Adrenal gland (tissue), 9 donors: ENCODE measurements at regions not wholly inside any gene's neighbourhood (a gene's known extent, or its start where the extent isn't known, plus 50 kb on each side); places are given as distances from the start of the nearest gene placed in this dataset.
A peak's percentile ranks its signal among the peaks of the same experiment; 100 is the strongest.

Experiments
- DNase-seq, 7 donors: peaks; one replicate each; pipeline ENCODE4 v3.0.0-alpha.2; 2019 to 2020
- H3K27ac ChIP-seq, 5 donors: fragments of 200-600 bp; sonication (generic) in 4 of 5; 1 replicate in 3 of 5; 2 replicates in 2 of 5; pipeline versions ENCODE4 v1.5.1 to v1.8.0; 2016 to 2020; ENCODE audit warnings: mild to moderate bottlenecking in 1 of 5
- H3K27me3 ChIP-seq: fragments of 200-600 bp; 2 replicates; pipeline ENCODE4 v1.8.0; 2021
- H3K36me3 ChIP-seq, 2 donors: fragments of 200-600 bp; replicated peaks in 1 of 2; 1 replicate in 1 of 2; 2 replicates in 1 of 2; pipeline versions ENCODE4 v1.5.1 to v1.8.0; 2018 to 2022
- H3K4me1 ChIP-seq, 2 donors: fragments of 200-600 bp; replicated peaks in 1 of 2; 1 replicate in 1 of 2; 2 replicates in 1 of 2; pipeline versions ENCODE4 v1.5.1 to v1.8.0; 2018 to 2021
- H3K4me3 ChIP-seq, 4 donors: fragments of 200-600 bp; sonication (generic) in 3 of 4; one replicate each; pipeline ENCODE4 v1.5.1; 2016 to 2018
- H3K9me3 ChIP-seq, 3 donors: fragments of 200-600 bp; sonication (generic) in 1 of 3; replicated peaks in 1 of 3; 1 replicate in 2 of 3; 2 replicates in 1 of 3; pipeline versions ENCODE4 v1.5.1 to v1.8.0; 2016 to 2021
- POLR2A ChIP-seq, 2 donors: fragments of 450-650 bp; IDR thresholded peaks; one replicate each; pipeline ENCODE4 v1.6.1; 2017; ENCODE audit warnings: antibody characterized with exemption in 2 of 2, mild to moderate bottlenecking in 2 of 2, moderate library complexity in 1 of 2
- WGBS, 4 donors: extraction: QIAGEN DNeasy Blood & Tissue Kit in 2 of 4; methylation state at CpG; one replicate each; pipeline versions ENCODE4 v1.1.5 to v1.1.7; 2013 to 2017; 5-methylcytosine and 5-hydroxymethylcytosine counted together
- intact Hi-C, 2 donors: fragments of 100-400 bp; cut with DNase I; formaldehyde crosslinking; loops; one replicate each; pipeline versions ENCODE4 v1.14.1 to v1.15.0; 2022 to 2023
- TF ChIP-seq, protein P1 (sequence below), 6 experiments: fragments of 450-650 bp in 4 of 6; fragments of 200-600 bp in 2 of 6; sonication (generic) in 1 of 6; IDR thresholded peaks; 1 replicate in 5 of 6; 2 replicates in 1 of 6; pipeline versions ENCODE4 v1.5.1 to v1.8.0; 2016 to 2021; ENCODE audit warnings: antibody characterized with exemption in 6 of 6, mild to moderate bottlenecking in 2 of 6, moderate library complexity in 1 of 6
- donor health status: healthy with polysubstance abuse.
- donor health status: Bipolar disorder and iron deficiency.
- donor health status: DM: yes; HTN: yes; CAD: no.
- donor health status: DM: no; HTN: no; CAD: no.
- donor health status: DM: no; HTN: no; CAD: no.

GRCh38 chr2:14933753-14934152, 301.2 kb downstream of the LRATD1 start:
- H3K4me3 ChIP-seq, result no peak overlapping the region
- H3K27me3 ChIP-seq, result no peaks in the 10 kb centered on the region
- no peaks in the 10 kb centered on the region for H3K36me3 ChIP-seq
- H3K4me1 ChIP-seq, result no peaks in the 10 kb centered on the region
- H3K27ac ChIP-seq, result no peak overlapping the region
- intact Hi-C loops, result no loop called here
- no peaks in the 10 kb centered on the region for H3K9me3 ChIP-seq
- TF ChIP-seq, protein P1, sequence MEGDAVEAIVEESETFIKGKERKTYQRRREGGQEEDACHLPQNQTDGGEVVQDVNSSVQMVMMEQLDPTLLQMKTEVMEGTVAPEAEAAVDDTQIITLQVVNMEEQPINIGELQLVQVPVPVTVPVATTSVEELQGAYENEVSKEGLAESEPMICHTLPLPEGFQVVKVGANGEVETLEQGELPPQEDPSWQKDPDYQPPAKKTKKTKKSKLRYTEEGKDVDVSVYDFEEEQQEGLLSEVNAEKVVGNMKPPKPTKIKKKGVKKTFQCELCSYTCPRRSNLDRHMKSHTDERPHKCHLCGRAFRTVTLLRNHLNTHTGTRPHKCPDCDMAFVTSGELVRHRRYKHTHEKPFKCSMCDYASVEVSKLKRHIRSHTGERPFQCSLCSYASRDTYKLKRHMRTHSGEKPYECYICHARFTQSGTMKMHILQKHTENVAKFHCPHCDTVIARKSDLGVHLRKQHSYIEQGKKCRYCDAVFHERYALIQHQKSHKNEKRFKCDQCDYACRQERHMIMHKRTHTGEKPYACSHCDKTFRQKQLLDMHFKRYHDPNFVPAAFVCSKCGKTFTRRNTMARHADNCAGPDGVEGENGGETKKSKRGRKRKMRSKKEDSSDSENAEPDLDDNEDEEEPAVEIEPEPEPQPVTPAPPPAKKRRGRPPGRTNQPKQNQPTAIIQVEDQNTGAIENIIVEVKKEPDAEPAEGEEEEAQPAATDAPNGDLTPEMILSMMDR (IDR thresholded peaks at IDR 0.05), result no peak
- no peak for TF ChIP-seq POLR2A (IDR thresholded peaks at IDR 0.05)
- DNase-seq, result no peak

- H3K27me3 ChIP-seq, result no peaks in the 10 kb centered on the region
- no peaks in the 10 kb centered on the region for H3K4me1 ChIP-seq
- no peak for DNase-seq
- no peaks in the 10 kb centered on the region for H3K9me3 ChIP-seq
- intact Hi-C loops, result no loop called here
- H3K27ac ChIP-seq, result no peak overlapping the region
- no peak for TF ChIP-seq POLR2A (IDR thresholded peaks at IDR 0.05)
- TF ChIP-seq, protein P1 (IDR thresholded peaks at IDR 0.05), result no peak
- H3K4me3 ChIP-seq, result no peak overlapping the region
- WGBS, 4 donors, result 54 to 71% (median 66%) methylated on average over 3 of the region's 3 CpGs
- no peaks in the 10 kb centered on the region for H3K36me3 ChIP-seq
These were observed 303.9 kb downstream of the LRATD1 start for GRCh38 chr2:14936426-14936825.

DNA sequence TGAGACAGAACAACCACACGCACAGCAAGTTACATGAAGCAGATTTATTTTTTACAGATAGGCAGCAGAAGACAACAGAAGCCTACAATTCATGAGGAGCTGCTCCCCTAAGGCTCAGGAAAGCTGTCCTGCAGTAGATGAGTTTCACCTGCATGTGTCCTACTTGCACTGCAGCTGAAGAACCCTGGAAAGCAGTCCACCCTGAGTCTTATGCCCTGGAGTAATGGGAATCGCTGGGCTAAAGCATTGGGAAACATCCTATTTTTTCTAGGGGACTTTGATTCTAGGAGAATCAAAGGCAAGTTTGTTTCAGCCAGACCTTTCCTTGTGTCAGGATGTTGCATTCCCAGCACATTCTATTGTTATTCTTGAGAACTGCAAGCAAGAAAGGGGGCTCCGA, 304.8 kb downstream of the LRATD1 start:
- no peak for DNase-seq
- TF ChIP-seq, protein P1 (IDR thresholded peaks at IDR 0.05), result no peak
- no peak for TF ChIP-seq POLR2A (IDR thresholded peaks at IDR 0.05)
- Histone ChIP-seq H3K36me3 (no peaks in the 10 kb centered on the region), H3K4me3 (no peak overlapping the region), H3K27ac (no peak overlapping the region), H3K9me3 (no peaks in the 10 kb centered on the region), H3K4me1 (no peaks in the 10 kb centered on the region), H3K27me3 (no peaks in the 10 kb centered on the region)
- intact Hi-C loops, result no loop called here
- 67 to 93% (median 82%) methylated on average over 3 of the region's 3 CpGs for WGBS, 4 donors

- intact Hi-C loops, result no loop called here
- Histone ChIP-seq H3K36me3 (no peaks in the 10 kb centered on the region), H3K9me3 (no peaks in the 10 kb centered on the region), H3K27ac (no peak overlapping the region), H3K27me3 (no peaks in the 10 kb centered on the region), H3K4me3 (no peak overlapping the region), H3K4me1 (no peaks in the 10 kb centered on the region)
- DNase-seq, result peak in 5 of 7 donors; percentile 8 to 56 (median 14)
- TF ChIP-seq, protein P1 (IDR thresholded peaks at IDR 0.05), result no peak
- TF ChIP-seq POLR2A (IDR thresholded peaks at IDR 0.05), result no peak
- WGBS, 4 donors, result 40 to 57% (median 53%) methylated on average over 4 of the region's 4 CpGs
These were observed 308.7 kb downstream of the LRATD1 start for GRCh38 chr2:14941151-14941631.
